ENCODE measurements at regions not wholly inside any gene's neighbourhood (a gene's known extent, or its start where the extent isn't known, plus 50 kb on each side); places are given as distances from the start of the nearest gene placed in this dataset.

DNA sequence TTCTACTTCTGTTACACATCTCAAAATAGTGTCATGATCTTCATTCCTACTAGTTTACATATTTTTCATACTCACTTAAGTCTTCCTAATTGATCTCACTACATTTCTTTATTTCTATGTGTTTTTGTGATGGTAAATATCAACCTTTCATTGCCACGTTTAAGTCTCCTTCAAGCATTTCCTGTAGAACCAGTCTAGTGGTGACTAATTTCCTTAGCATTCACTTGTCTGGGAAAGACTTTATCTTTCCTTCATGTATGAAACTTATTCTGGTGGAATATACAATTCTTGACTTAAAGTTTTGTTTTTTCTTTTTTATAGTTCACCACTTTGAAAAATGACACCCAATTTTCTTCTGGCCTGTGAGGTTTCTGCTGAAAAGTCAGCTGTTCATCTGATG lies 181.4 kb upstream of the NEIL3 start:
- Histone ChIP-seq H3K4me1 (ENCODE audit: low read depth) (no peaks in the 10 kb centered on the region), H3K9me3 (no peaks in the 10 kb centered on the region), H3K36me3 (ENCODE audit: low read depth) (no peaks in the 10 kb centered on the region), H3K4me3 (no peak overlapping the region)
- intact Hi-C loops (cut with DNase I, micrococcal nuclease) = no loop called here
- TF ChIP-seq, protein P1, sequence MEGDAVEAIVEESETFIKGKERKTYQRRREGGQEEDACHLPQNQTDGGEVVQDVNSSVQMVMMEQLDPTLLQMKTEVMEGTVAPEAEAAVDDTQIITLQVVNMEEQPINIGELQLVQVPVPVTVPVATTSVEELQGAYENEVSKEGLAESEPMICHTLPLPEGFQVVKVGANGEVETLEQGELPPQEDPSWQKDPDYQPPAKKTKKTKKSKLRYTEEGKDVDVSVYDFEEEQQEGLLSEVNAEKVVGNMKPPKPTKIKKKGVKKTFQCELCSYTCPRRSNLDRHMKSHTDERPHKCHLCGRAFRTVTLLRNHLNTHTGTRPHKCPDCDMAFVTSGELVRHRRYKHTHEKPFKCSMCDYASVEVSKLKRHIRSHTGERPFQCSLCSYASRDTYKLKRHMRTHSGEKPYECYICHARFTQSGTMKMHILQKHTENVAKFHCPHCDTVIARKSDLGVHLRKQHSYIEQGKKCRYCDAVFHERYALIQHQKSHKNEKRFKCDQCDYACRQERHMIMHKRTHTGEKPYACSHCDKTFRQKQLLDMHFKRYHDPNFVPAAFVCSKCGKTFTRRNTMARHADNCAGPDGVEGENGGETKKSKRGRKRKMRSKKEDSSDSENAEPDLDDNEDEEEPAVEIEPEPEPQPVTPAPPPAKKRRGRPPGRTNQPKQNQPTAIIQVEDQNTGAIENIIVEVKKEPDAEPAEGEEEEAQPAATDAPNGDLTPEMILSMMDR (IDR thresholded peaks at IDR 0.05) = no peak
- DNase-seq = no peak
- no peak for ATAC-seq

DNA sequence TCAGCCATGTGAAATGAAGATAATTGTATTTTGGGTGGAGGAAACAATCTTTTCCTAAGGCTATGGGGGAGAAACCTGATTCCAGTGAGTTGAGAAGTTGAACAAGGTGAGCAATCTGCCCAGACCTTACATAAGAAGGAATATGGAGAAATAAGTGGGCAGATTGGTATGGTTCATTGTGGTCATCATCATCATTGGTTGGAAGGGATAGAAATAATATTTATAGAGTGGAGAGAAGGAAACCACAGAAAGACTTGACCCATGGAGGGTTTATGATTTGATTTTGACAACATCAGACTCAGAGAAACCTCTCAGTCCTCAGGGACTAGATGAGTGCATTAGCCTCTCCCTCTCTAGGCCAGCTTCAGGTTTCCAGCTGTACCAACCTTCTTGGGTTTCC lies 177.9 kb upstream of the NEIL3 start:
- H3K4me3 ChIP-seq = no peak overlapping the region
- H3K9me3 ChIP-seq = no peaks in the 10 kb centered on the region
- intact Hi-C loops (cut with DNase I, micrococcal nuclease) = no loop called here
- ATAC-seq (no peak), DNase-seq (no peak)
- TF ChIP-seq, protein P1 (IDR thresholded peaks at IDR 0.05) = no peak
- H3K36me3 ChIP-seq (ENCODE audit: low read depth) = no peaks in the 10 kb centered on the region
- H3K4me1 ChIP-seq (ENCODE audit: low read depth) = no peaks in the 10 kb centered on the region

DNA sequence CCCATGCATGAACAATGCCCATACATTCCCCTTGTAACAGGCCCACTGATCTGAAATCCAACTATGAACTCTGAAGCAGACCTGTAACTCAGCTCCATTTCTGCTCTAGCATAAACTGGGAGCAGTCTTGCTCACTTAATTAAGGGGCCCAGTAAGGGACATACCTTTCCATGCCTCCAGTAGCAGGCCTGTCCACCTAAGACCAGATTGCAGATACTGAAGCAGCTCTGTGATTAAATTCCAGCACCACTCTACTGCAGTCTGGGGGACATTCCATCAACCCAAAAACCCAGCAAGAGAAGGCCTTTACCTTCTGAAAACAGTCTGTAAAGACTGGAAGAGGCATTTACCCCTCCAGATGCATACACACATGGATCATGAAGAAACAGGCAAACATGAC lies 162.0 kb upstream of the NEIL3 start:
- no peaks in the 10 kb centered on the region for H3K9me3 ChIP-seq
- H3K36me3 ChIP-seq (ENCODE audit: low read depth) = no peaks in the 10 kb centered on the region
- H3K4me3 ChIP-seq = no peak overlapping the region
- TF ChIP-seq, protein P1 (IDR thresholded peaks at IDR 0.05) = no peak
- ATAC-seq = no peak
- DNase-seq = no peak
- H3K4me1 ChIP-seq (ENCODE audit: low read depth) = no peaks in the 10 kb centered on the region
- intact Hi-C loops (cut with DNase I, micrococcal nuclease) = no loop called here

DNA sequence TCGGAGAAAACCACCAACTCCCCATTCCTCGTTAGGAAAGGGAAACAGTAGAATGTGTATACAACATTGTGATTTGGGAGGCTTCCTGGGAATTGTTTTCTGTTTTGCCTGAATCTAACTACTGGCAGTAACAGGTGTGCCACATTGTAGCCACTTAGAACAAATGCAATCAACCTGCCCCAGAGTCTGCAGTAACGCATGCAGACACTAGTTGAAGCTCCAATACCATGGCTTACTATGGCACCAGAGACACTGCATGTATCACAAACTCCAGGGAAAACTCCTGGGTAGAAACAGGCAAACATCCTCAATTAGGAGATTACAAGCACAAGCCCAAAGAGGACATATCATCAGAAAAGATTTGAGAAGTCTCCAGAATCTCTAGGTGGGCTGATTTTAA lies 154.2 kb upstream of the NEIL3 start:
- Histone ChIP-seq H3K9me3 (no peaks in the 10 kb centered on the region), H3K36me3 (ENCODE audit: low read depth) (no peaks in the 10 kb centered on the region), H3K4me1 (ENCODE audit: low read depth) (no peaks in the 10 kb centered on the region), H3K4me3 (no peak overlapping the region)
- TF ChIP-seq, protein P1 (IDR thresholded peaks at IDR 0.05) = no peak
- intact Hi-C loops (cut with DNase I, micrococcal nuclease) = no loop called here
- DNase-seq (no peak), ATAC-seq (no peak)

DNA sequence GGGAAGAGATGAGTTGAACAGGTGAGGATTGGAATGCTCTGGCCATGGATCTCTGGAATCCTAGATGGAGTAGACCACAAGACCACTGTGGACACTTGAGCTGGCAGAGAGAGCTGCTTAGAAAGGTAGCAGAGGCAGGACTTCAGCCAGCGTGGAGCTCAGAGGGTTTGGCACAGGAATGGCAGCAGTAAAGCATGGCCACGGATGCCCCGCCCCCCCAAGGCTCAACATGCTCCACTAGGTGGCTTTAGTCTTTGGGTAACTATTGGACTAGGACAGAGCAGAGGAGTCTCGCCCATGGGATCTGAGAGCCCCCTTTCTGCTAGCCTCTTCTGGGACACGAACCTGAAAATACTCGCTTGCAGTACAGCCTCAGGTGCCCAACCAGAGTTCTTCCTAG lies 150.1 kb upstream of the NEIL3 start:
- intact Hi-C loops (cut with DNase I, micrococcal nuclease) = no loop called here
- H3K9me3 ChIP-seq = no peaks in the 10 kb centered on the region
- no peak for DNase-seq
- no peaks in the 10 kb centered on the region for H3K36me3 ChIP-seq (ENCODE audit: low read depth)
- H3K4me3 ChIP-seq = no peak overlapping the region
- TF ChIP-seq, protein P1 (IDR thresholded peaks at IDR 0.05) = no peak
- H3K4me1 ChIP-seq (ENCODE audit: low read depth) = no peaks in the 10 kb centered on the region
- ATAC-seq = no peak

DNA sequence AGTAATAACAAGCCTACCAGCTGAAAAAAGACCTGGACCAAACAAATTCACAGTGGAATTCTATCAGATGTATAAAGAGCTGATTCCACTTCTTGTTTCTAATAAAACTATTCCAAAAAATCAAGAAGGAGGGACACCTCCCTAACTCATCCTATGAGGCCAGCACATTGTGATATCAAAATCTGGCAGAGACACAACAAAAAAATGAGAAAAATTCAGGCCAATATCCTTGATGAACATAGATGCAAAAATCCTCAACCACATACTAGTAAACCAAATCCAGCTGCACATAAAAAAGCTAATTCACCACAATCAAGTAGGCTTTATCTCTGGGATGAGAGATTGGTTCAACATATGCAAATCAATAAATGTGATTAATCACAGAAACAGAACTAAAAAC lies 147.9 kb upstream of the NEIL3 start:
- H3K9me3 ChIP-seq = no peaks in the 10 kb centered on the region
- intact Hi-C loops (cut with DNase I, micrococcal nuclease) = no loop called here
- DNase-seq (no peak), ATAC-seq (no peak)
- H3K4me3 ChIP-seq = no peak overlapping the region
- H3K4me1 ChIP-seq (ENCODE audit: low read depth) = no peaks in the 10 kb centered on the region
- TF ChIP-seq, protein P1 (IDR thresholded peaks at IDR 0.05) = no peak
- no peaks in the 10 kb centered on the region for H3K36me3 ChIP-seq (ENCODE audit: low read depth)

Data from mucosa of descending colon (tissue), 3 donors.